GM12878 (cell line): ENCODE measurements at regions not wholly inside any gene's neighbourhood (a gene's known extent, or its start where the extent isn't known, plus 50 kb on each side); places are given as distances from the start of the nearest gene placed in this dataset.

ENCODE experiments used
- ATAC-seq: fragments of 200-7000 bp; cut with Tn5 transposase; 3 replicates; pipeline ENCODE4 v1.9.1; 2020; ENCODE audit warnings: mild to moderate bottlenecking, moderate library complexity
- BruUV-seq: library from RNA; stranded (reverse); fragments of 400-500 nt; replicated peaks from 2 replicates; lab custom pipeline; 2021; lab: Mats Ljungman, UMichigan
- CTCF ChIA-PET: fragments of 300-600 bp; sonication (Branson Sonifier 250); formaldehyde crosslinking; extraction: SDS; loops from one replicate; lab custom pipeline; 2021; ENCODE audit warnings: inconsistent platforms; lab: Yijun Ruan, JAX
- POLR2A ChIA-PET: fragments of 350-600 bp; formaldehyde crosslinking; extraction: SDS; loops from one replicate; lab custom pipeline; 2021; ENCODE audit warnings: inconsistent platforms; lab: Charles Lee
- RAD21 ChIA-PET: fragments of 300-600 bp; sonication (Branson Sonifier 250); formaldehyde crosslinking; loops from one replicate; lab custom pipeline; 2023; ENCODE audit warnings: antibody characterized with exemption; ENCODE audit not compliant: unreplicated experiment; lab: Charles Lee
- SMC1A ChIA-PET: fragments of 300-600 bp; sonication (Branson Sonifier 250); formaldehyde crosslinking; loops from one replicate; lab custom pipeline; 2023; ENCODE audit not compliant: unreplicated experiment, uncharacterized antibody; lab: Charles Lee
- DNase-seq: peaks from one replicate; pipeline ENCODE4 v3.0.0-alpha.2; 2011; ENCODE audit warnings: low read depth, low spot score
- FAIRE-seq: peaks from 3 replicates; lab custom pipeline; 2011; peaks lifted over from hg19 to GRCh38; lab: Jason Lieb, UNC
- H2AFZ ChIP-seq: 2 replicates; pipeline ENCODE4 v1.6.0; 2011; ENCODE audit warnings: low read depth, low read length, control low read depth; ENCODE audit not compliant: control insufficient read depth
- H3K27ac ChIP-seq: 2 replicates; pipeline ENCODE4 v1.5.1; 2011; ENCODE audit warnings: control low read depth; ENCODE audit not compliant: control insufficient read depth, insufficient read depth
- H3K27me3 ChIP-seq, 2 experiments: replicated peaks in 1 of 2; 2 replicates each; pipeline versions ENCODE4 v1.6.0 to v1.6.1; 2011; ENCODE audit warnings: low read length in 1 of 2; ENCODE audit not compliant: control insufficient read depth in 2 of 2, insufficient read depth in 2 of 2
- H3K36me3 ChIP-seq, 2 experiments: 2 replicates each; pipeline ENCODE4 v1.5.1; 2011; ENCODE audit warnings: low read length in 1 of 2; ENCODE audit not compliant: control insufficient read depth in 2 of 2, insufficient read depth in 2 of 2
- H3K4me1 ChIP-seq: 2 replicates; pipeline ENCODE4 v1.6.1; 2011; ENCODE audit warnings: mild to moderate bottlenecking, low read length, moderate library complexity, mixed read lengths; ENCODE audit not compliant: control insufficient read depth, insufficient read depth
- H3K4me2 ChIP-seq: 2 replicates; pipeline ENCODE4 v1.6.0; 2011; ENCODE audit warnings: control low read depth; ENCODE audit not compliant: control insufficient read depth, insufficient read depth
- H3K4me3 ChIP-seq: fragments of 200-600 bp; sonication (generic); 2 replicates; pipeline ENCODE4 v1.5.1; 2016
- H3K79me2 ChIP-seq: 2 replicates; pipeline ENCODE4 v1.6.0; 2011; ENCODE audit warnings: low read length; ENCODE audit not compliant: control insufficient read depth, insufficient read depth
- H3K9ac ChIP-seq: 2 replicates; pipeline ENCODE4 v1.8.0; 2011; ENCODE audit warnings: low read length, control low read depth, mixed read lengths; ENCODE audit not compliant: control insufficient read depth, insufficient read depth
- H3K9me3 ChIP-seq: replicated peaks from 3 replicates; pipeline ENCODE4 v1.5.1; 2011; ENCODE audit warnings: mild to moderate bottlenecking, low read length; ENCODE audit not compliant: control insufficient read depth, insufficient read depth
- H4K20me1 ChIP-seq: 2 replicates; pipeline ENCODE4 v1.6.0; 2011; ENCODE audit not compliant: control insufficient read depth, insufficient read depth
- CREB1 ChIP-seq: IDR thresholded peaks from 2 replicates; pipeline ENCODE4 v1.6.1; 2012; ENCODE audit warnings: low read depth, mild to moderate bottlenecking, inconsistent platforms
- DPF2 ChIP-seq: fragments of 450-650 bp; IDR thresholded peaks from 2 replicates; pipeline ENCODE4 v1.6.1; 2017; ENCODE audit warnings: mild to moderate bottlenecking
- E2F8 ChIP-seq: fragments of 450-650 bp; IDR thresholded peaks from 2 replicates; pipeline ENCODE4 v1.6.1; 2018; ENCODE audit warnings: mild to moderate bottlenecking, low read depth, moderate library complexity; ENCODE audit not compliant: partially characterized antibody
- EED ChIP-seq: sonication (generic); IDR thresholded peaks from 2 replicates; pipeline ENCODE4 v1.6.1; 2016; ENCODE audit warnings: antibody characterized with exemption, low read depth
- ETV6 ChIP-seq, 2 experiments: fragments of 450-650 bp in 1 of 2; IDR thresholded peaks in 1 of 2; conservative IDR thresholded peaks in 1 of 2; 2 replicates each; pipeline ENCODE4 v1.6.1; 2014; ENCODE audit warnings: antibody characterized with exemption in 1 of 2, borderline replicate concordance in 1 of 2, low read depth in 1 of 2, mild to moderate bottlenecking in 1 of 2, moderate library complexity in 1 of 2
- GABPA ChIP-seq: IDR thresholded peaks from 2 replicates; pipeline ENCODE4 v1.6.1; 2014; ENCODE audit warnings: antibody characterized with exemption, low read depth, mild to moderate bottlenecking, inconsistent platforms
- JUND ChIP-seq: IDR thresholded peaks from 2 replicates; pipeline ENCODE4 v1.6.1; 2012; ENCODE audit warnings: low read depth, mild to moderate bottlenecking, low read length, improper control_type of control experiment, moderate library complexity
- KAT2A ChIP-seq: conservative IDR thresholded peaks from 2 replicates; pipeline ENCODE4 v1.6.1; 2011; ENCODE audit warnings: low read depth, low read length; ENCODE audit not compliant: control insufficient read depth
- NR2C1 ChIP-seq: fragments of 450-650 bp; IDR thresholded peaks from 2 replicates; pipeline ENCODE4 v1.6.1; 2017; ENCODE audit warnings: antibody characterized with exemption, mild to moderate bottlenecking, moderate library complexity
- SIN3A ChIP-seq: IDR thresholded peaks from 2 replicates; pipeline ENCODE4 v1.6.1; 2012; ENCODE audit warnings: low read depth, low read length, improper control_type of control experiment
- SIX5 ChIP-seq: IDR thresholded peaks from 2 replicates; pipeline ENCODE4 v1.6.1; 2011; ENCODE audit warnings: mild to moderate bottlenecking, low read depth, low read length, moderate library complexity; ENCODE audit not compliant: severe bottlenecking
- SKIL ChIP-seq: fragments of 450-650 bp; IDR thresholded peaks from 2 replicates; pipeline ENCODE4 v1.6.1; 2017; ENCODE audit warnings: mild to moderate bottlenecking, low read depth, inconsistent platforms; ENCODE audit not compliant: poor library complexity, severe bottlenecking
- SREBF1 ChIP-seq: IDR thresholded peaks from 2 replicates; pipeline ENCODE4 v1.6.1; 2012; ENCODE audit warnings: mild to moderate bottlenecking, low read length
- SRF ChIP-seq, 2 experiments: IDR thresholded peaks; 2 replicates each; pipeline ENCODE4 v1.6.1; 2011; ENCODE audit warnings: low read depth in 2 of 2, low read length in 2 of 2, mild to moderate bottlenecking in 1 of 2, moderate library complexity in 1 of 2
- ZBTB40 ChIP-seq: fragments of 450-650 bp; IDR thresholded peaks from 2 replicates; pipeline ENCODE4 v1.6.1; 2016; ENCODE audit warnings: mild to moderate bottlenecking, moderate library complexity, borderline replicate concordance
- ZNF207 ChIP-seq: fragments of 450-650 bp; IDR thresholded peaks from 2 replicates; pipeline ENCODE4 v1.6.1; 2014; ENCODE audit warnings: antibody characterized with exemption, mild to moderate bottlenecking, borderline replicate concordance
- whole genome bisulfite sequencing: methylation state at CpG from one replicate; pipeline ENCODE4 v1.1.6; 2016; ENCODE audit warnings: low lambda C conversion rate; ENCODE audit not compliant: insufficient replicate concordance, insufficient coverage; ENCODE audit errors: missing lambda C conversion rate; 5-methylcytosine and 5-hydroxymethylcytosine counted together
- in situ Hi-C: fragments of 300-500 bp; cut with MboI; formaldehyde crosslinking; loops from 9 replicates; pipeline ENCODE4 v1.14.3; 2018; ENCODE audit warnings: mixed read lengths
- intact Hi-C: fragments of 100-400 bp; cut with micrococcal nuclease; formaldehyde crosslinking; loops from one replicate; pipeline ENCODE4 v1.14.2; 2022; ENCODE audit not compliant: unreplicated experiment

- ChIA-PET POLR2A (no interaction called here), SMC1A (no interaction called here), RAD21 (no interaction called here), CTCF (interaction anchor here (0.9 kb wide), 1 partner anchor 716 kb away, joined by 3 read pairs; no protein-coding TSS in a partner anchor)
- WGBS, result 51% methylated on average over 2 of the region's 2 CpGs
- DNase-seq (no peak), FAIRE-seq (no peak), ATAC-seq (no peak)
- in situ Hi-C loops (no loop called here), intact Hi-C loops (no loop called here)
- Histone ChIP-seq H3K9me3 (no peaks in the 10 kb centered on the region), H3K4me3 (no peak overlapping the region), H4K20me1 (no peaks in the 10 kb centered on the region), H3K4me2 (no peak overlapping the region), H3K27me3 (no peaks in the 10 kb centered on the region), H3K27ac (no peak overlapping the region), H2AFZ (no peak overlapping the region), H3K36me3 (no peaks in the 10 kb centered on the region), H3K9ac (no peak overlapping the region), H3K79me2 (no peaks in the 10 kb centered on the region), H3K4me1 (no peaks in the 10 kb centered on the region)
- BruUV-seq, result no TSS peak
- TF ChIP-seq GABPA (no peak), ZNF207 (no peak), CREB1 (no peak), SREBF1 (no peak), ZBTB40 (no peak), SIN3A (no peak), DPF2 (no peak), ETV6 (conservative IDR thresholded peaks at IDR 0.05 in 1 of 2, IDR thresholded peaks at IDR 0.05 in 1 of 2; ENCODE audit: borderline replicate concordance in 1 of 2, low read depth in 1 of 2) (no peak), KAT2A (no peak), E2F8 (no peak), SIX5 (no peak), EED (no peak), SKIL (no peak), JUND (no peak), SRF (IDR thresholded peaks at IDR 0.05; ENCODE audit: low read depth in 2 of 2, low read length in 2 of 2) (no peak), NR2C1 (no peak)
Measured at GRCh38 chr17:69913216-69913615, 161.8 kb upstream of the KCNJ16 start.
